ENCODE measurements at regions not wholly inside any gene's neighbourhood (a gene's known extent, or its start where the extent isn't known, plus 50 kb on each side); places are given as distances from the start of the nearest gene placed in this dataset.
"Not testable (repeated sequence)": the region's sequence is repeated elsewhere in the genome, so short reads cannot be mapped to it uniquely, and the experiment has no call there.

DNA sequence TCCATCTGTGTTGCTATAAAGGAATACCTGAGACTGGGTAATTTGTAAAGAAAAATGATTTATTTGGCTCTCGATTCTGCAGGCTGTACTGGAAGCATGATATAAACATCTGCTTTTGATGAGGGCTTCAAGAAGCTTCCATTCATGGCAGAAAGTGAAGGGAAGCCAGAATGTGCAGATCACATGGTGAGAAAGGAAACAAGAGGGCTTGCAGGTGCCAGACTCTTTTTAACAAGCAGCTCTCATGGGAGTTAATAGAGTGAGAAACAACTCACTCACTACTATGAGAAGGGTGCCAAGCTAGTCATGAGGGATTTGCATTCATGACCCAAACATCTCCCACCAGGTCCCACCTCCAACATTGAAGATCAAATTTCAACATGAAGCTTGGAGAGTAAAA is 247.2 kb downstream of the ZIC4 start (continued):
- TF ChIP-seq, protein P1, sequence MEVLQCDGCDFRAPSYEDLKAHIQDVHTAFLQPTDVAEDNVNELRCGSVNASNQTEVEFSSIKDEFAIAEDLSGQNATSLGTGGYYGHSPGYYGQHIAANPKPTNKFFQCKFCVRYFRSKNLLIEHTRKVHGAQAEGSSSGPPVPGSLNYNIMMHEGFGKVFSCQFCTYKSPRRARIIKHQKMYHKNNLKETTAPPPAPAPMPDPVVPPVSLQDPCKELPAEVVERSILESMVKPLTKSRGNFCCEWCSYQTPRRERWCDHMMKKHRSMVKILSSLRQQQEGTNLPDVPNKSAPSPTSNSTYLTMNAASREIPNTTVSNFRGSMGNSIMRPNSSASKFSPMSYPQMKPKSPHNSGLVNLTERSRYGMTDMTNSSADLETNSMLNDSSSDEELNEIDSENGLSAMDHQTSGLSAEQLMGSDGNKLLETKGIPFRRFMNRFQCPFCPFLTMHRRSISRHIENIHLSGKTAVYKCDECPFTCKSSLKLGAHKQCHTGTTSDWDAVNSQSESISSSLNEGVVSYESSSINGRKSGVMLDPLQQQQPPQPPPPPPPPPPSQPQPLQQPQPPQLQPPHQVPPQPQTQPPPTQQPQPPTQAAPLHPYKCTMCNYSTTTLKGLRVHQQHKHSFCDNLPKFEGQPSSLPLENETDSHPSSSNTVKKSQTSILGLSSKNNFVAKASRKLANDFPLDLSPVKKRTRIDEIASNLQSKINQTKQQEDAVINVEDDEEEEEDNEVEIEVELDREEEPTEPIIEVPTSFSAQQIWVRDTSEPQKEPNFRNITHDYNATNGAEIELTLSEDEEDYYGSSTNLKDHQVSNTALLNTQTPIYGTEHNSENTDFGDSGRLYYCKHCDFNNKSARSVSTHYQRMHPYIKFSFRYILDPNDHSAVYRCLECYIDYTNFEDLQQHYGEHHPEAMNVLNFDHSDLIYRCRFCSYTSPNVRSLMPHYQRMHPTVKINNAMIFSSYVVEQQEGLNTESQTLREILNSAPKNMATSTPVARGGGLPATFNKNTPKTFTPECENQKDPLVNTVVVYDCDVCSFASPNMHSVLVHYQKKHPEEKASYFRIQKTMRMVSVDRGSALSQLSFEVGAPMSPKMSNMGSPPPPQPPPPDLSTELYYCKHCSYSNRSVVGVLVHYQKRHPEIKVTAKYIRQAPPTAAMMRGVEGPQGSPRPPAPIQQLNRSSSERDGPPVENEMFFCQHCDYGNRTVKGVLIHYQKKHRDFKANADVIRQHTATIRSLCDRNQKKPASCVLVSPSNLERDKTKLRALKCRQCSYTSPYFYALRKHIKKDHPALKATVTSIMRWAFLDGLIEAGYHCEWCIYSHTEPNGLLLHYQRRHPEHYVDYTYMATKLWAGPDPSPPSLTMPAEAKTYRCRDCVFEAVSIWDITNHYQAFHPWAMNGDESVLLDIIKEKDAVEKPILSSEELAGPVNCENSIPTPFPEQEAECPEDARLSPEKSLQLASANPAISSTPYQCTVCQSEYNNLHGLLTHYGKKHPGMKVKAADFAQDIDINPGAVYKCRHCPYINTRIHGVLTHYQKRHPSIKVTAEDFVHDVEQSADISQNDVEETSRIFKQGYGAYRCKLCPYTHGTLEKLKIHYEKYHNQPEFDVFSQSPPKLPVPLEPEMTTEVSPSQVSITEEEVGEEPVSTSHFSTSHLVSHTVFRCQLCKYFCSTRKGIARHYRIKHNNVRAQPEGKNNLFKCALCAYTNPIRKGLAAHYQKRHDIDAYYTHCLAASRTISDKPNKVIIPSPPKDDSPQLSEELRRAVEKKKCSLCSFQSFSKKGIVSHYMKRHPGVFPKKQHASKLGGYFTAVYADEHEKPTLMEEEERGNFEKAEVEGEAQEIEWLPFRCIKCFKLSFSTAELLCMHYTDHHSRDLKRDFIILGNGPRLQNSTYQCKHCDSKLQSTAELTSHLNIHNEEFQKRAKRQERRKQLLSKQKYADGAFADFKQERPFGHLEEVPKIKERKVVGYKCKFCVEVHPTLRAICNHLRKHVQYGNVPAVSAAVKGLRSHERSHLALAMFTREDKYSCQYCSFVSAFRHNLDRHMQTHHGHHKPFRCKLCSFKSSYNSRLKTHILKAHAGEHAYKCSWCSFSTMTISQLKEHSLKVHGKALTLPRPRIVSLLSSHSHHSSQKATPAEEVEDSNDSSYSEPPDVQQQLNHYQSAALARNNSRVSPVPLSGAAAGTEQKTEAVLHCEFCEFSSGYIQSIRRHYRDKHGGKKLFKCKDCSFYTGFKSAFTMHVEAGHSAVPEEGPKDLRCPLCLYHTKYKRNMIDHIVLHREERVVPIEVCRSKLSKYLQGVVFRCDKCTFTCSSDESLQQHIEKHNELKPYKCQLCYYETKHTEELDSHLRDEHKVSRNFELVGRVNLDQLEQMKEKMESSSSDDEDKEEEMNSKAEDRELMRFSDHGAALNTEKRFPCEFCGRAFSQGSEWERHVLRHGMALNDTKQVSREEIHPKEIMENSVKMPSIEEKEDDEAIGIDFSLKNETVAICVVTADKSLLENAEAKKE (CRISPR knock-in tag; IDR thresholded peaks at IDR 0.05) = no peak
- TF ChIP-seq ZNF114 (CRISPR knock-in tag; IDR thresholded peaks at IDR 0.05) = no peak
- no peak for TF ChIP-seq JUNB (IDR thresholded peaks at IDR 0.05; ENCODE audit: unreplicated experiment)
- TF ChIP-seq EZH2 (IDR thresholded peaks at IDR 0.05; ENCODE audit: low read depth, unreplicated experiment) = no peak
- TF ChIP-seq, protein P2, sequence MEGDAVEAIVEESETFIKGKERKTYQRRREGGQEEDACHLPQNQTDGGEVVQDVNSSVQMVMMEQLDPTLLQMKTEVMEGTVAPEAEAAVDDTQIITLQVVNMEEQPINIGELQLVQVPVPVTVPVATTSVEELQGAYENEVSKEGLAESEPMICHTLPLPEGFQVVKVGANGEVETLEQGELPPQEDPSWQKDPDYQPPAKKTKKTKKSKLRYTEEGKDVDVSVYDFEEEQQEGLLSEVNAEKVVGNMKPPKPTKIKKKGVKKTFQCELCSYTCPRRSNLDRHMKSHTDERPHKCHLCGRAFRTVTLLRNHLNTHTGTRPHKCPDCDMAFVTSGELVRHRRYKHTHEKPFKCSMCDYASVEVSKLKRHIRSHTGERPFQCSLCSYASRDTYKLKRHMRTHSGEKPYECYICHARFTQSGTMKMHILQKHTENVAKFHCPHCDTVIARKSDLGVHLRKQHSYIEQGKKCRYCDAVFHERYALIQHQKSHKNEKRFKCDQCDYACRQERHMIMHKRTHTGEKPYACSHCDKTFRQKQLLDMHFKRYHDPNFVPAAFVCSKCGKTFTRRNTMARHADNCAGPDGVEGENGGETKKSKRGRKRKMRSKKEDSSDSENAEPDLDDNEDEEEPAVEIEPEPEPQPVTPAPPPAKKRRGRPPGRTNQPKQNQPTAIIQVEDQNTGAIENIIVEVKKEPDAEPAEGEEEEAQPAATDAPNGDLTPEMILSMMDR (conservative IDR thresholded peaks at IDR 0.05; ENCODE audit: low read depth in 2 of 2) = no peak
- no peak for TF ChIP-seq POLR2AphosphoS5 (IDR thresholded peaks at IDR 0.05; ENCODE audit: low read depth)
- TF ChIP-seq, protein P3, sequence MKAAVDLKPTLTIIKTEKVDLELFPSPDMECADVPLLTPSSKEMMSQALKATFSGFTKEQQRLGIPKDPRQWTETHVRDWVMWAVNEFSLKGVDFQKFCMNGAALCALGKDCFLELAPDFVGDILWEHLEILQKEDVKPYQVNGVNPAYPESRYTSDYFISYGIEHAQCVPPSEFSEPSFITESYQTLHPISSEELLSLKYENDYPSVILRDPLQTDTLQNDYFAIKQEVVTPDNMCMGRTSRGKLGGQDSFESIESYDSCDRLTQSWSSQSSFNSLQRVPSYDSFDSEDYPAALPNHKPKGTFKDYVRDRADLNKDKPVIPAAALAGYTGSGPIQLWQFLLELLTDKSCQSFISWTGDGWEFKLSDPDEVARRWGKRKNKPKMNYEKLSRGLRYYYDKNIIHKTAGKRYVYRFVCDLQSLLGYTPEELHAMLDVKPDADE (IDR thresholded peaks at IDR 0.05) = no peak

DNA sequence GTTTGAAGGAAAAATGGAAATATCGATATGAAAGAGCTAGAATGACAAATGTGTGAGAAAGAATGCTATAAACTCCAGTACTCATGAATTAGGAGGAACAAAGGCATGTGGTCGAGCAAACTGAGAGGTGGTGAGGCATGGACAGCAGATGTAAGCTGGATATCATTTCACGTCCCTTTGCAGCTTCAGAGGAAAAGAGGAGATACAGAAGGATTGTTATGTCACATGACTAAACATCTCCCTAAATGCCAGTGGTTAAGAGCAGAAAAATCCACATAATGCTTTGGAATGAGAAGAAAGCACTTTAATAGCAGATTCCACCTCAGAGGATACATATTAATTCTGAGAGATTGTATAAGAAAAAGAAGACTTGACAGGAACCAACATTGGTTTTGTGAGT is 248.7 kb downstream of the ZIC4 start:
- H3K4me2 ChIP-seq = no peak overlapping the region
- 0 out of 2 replicates have a peak, but pooled peaks cover 5% of the 10 kb centered on the region for H3K4me1 ChIP-seq (ENCODE audit: insufficient read depth)
- Mint-ChIP-seq H3K4me1 (peaks cover 7% of the 10 kb centered on the region), H3K9me3 (peaks cover 12% of the 10 kb centered on the region), H3K36me3 (ENCODE audit: low read depth) (peaks cover 9% of the 10 kb centered on the region; the same call in 2 of the 3 replicates), H3K27me3 (ENCODE audit: insufficient read depth, low read depth, poor library complexity) (peaks cover 5% of the 10 kb centered on the region), H3K4me3 (no peak overlapping the region), H3K27ac (no peak overlapping the region)
- no peaks in the 10 kb centered on the region for H4K20me1 ChIP-seq (replicated peaks; ENCODE audit: insufficient read depth)
- no peak overlapping the region for H3K4me3 ChIP-seq
- H3F3A ChIP-seq (replicated peaks; ENCODE audit: low read depth) = no peaks in the 10 kb centered on the region
- H3K79me2 ChIP-seq (replicated peaks; ENCODE audit: insufficient read depth) = no peaks in the 10 kb centered on the region
- H3K27me3 ChIP-seq (ENCODE audit: insufficient read depth) = no peaks in the 10 kb centered on the region
- no peak overlapping the region for H3K27ac ChIP-seq (ENCODE audit: low read depth)
- ATAC-seq (no peak), DNase-seq (ENCODE audit: low spot score) (no peak)
- TF ChIP-seq STAT1 (IDR thresholded peaks at IDR 0.05; ENCODE audit: unreplicated experiment) (no peak), ZNF331 (CRISPR knock-in tag; IDR thresholded peaks at IDR 0.05; ENCODE audit: low read depth) (no peak), POLR2AphosphoS5 (IDR thresholded peaks at IDR 0.05; ENCODE audit: low read depth) (no peak)
- H3K9me2 ChIP-seq (ENCODE audit: insufficient read depth) = no peaks in the 10 kb centered on the region
- H3K36me3 ChIP-seq (ENCODE audit: insufficient read depth) = no peaks in the 10 kb centered on the region
- no peak overlapping the region for H2AFZ ChIP-seq

DNA sequence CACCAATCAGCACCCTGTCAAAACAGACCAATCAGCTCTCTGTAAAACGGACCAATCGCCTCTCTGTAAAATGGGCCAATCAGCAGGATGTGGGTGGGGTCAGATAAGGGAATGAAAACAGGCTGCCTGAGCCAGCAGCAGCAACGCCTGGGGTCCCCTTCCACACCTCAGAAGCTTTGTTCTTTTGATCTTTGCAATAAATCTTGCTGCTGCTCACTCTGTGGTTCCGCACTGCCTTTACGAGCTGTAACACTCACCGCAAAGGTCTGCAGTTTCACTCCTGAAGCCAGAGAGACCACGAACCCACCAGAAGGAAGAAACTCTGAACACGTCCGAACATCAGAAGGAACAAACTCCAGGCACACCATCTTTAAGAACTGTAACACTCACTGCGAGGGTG is 251.4 kb downstream of the ZIC4 start:
- not testable (repeated sequence) for H3K27ac ChIP-seq (ENCODE audit: low read depth); H3F3A ChIP-seq (replicated peaks; ENCODE audit: low read depth); H3K36me3 ChIP-seq (ENCODE audit: insufficient read depth); H3K27ac Mint-ChIP-seq; H3K4me3 Mint-ChIP-seq; DNase-seq (ENCODE audit: low spot score); ATAC-seq; H3K9me2 ChIP-seq (ENCODE audit: insufficient read depth); H3K27me3 ChIP-seq (ENCODE audit: insufficient read depth); H3K27me3 Mint-ChIP-seq (ENCODE audit: insufficient read depth, low read depth, poor library complexity); H3K36me3 Mint-ChIP-seq (ENCODE audit: low read depth); H2AFZ ChIP-seq; H3K79me2 ChIP-seq (replicated peaks; ENCODE audit: insufficient read depth); H3K4me1 ChIP-seq (ENCODE audit: insufficient read depth); H3K4me2 ChIP-seq; H3K4me1 Mint-ChIP-seq; H4K20me1 ChIP-seq (replicated peaks; ENCODE audit: insufficient read depth); H3K4me3 ChIP-seq
- H3K9me3 Mint-ChIP-seq = peaks cover 12% of the 10 kb centered on the region
